NCI-H2081 treated with DMSO at 0.1 percent for 48 hours (cell line): ENCODE measurements at regions not wholly inside any gene's neighbourhood (a gene's known extent, or its start where the extent isn't known, plus 50 kb on each side); places are given as distances from the start of the nearest gene placed in this dataset.
"Not testable (repeated sequence)": the region's sequence is repeated elsewhere in the genome, so short reads cannot be mapped to it uniquely, and the experiment has no call there.

Source experiments
- DNase-seq: peaks from one replicate; lab custom pipeline; 2025; lab: John Stamatoyannopoulos, UW

DNA sequence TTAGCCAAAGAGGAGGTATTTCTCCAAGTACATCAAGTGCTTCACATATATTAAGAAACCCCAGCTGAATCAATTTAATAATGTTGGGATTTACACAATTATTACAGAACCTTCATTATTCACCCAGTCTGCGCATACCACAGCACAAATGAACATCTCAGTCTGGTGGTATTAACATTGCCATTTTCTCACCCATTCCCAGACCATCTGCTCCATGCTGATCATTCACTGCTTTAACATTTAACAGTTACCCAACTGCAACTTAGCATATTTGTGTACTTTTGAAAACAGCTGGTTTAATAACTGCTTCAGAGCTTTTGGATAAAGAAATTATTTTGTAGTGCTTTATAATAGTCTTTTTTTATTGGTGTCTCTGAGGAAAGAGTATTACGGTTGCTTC, 1072.1 kb downstream of the NXPH1 start:
- no peak for DNase-seq

DNA sequence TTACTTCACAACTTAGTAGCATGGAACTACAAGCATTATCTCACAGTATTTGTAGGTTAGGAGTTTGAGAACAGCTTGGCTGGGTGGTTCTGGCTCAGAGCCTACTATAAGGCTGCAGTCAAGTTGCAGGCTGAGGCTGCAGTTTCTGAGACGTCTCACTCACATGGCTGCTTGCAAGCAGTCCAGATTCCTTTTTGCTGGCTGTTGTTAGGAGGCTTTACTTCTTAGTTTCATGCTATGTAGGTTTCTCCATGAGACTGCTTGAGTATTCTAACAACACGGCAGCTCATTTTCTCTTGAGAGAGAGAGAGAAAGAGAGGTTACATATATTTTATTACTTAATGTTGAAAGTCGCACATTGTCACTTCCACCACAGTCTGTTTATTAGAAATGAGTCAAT, 1073.9 kb downstream of the NXPH1 start:
- DNase-seq, result no peak

DNA sequence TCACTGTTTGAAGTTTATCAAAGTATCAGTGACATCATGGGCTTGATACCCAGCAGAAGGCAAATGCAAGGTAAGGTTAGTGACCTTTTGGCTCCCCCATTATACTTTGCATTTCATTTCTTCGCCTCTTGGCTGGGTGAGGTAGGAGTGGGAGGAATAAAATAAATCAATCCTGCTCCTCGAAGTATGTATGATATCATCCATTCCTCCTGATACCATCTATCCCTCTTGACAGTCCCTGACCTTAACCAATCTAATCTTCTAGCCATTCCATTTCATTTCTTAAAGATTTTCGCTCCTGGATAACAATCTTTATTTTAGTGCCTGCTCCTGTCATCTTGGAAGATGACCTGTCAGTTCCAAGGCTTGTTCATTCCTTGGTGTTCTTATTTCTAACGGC, 1083.3 kb downstream of the NXPH1 start:
- DNase-seq, result no peak

DNA sequence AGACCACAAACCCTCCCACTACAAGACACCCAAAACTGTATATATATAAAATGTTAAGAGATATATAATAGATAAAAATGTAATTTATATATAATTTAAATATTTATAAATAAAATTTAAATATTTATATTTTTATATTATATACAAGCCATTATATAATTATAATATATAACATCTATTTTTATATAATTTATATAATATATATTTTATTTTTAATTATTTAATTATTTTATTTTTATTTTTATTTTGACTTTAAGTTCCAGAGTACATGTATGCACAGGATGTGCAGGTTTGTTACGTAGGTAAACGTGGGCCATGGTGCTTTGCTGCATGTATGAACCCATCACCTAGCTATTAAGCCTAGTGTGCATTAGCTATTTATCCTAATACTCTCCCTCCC, 1090.2 kb downstream of the NXPH1 start:
- no peak for DNase-seq

DNA sequence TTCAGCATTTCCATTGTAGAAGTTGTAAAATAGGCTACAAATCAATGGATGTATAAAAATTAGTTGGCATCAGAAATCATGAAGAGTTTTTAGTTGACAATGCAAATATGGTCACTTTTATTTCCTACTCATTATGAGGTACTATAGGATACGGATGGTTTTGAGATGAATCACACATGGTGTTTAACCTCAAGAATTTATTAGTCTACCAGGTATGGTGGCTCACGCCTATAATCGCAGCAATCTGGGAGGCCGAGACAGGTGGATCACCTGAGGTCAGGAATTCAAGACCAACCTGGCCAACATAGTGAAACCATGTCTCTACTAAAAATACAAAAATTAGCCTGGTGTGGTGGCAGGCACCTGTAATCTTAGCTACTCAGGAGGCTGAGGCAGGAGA, 1119.0 kb downstream of the NXPH1 start:
- not testable (repeated sequence) for DNase-seq

DNA sequence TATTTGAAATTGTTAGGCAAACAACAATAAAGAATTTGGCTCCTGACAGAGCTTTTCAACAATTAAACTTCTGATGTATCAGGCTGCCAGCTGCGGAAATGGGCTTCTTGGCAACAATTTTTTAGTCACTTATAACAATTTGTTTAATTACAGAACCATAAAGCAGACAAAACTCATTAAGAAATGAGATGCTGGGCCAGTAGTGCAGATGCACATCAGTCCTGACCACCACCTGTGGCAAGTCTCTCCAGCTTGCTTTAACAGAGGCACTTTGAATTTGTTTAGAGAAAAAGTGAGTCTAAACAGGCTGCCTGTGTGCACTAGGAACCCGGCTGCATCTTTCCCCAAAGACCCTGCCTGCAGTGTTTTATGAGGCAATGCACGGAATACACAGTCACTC, 1124.4 kb downstream of the NXPH1 start:
- DNase-seq, result peak; percentile 65

DNA sequence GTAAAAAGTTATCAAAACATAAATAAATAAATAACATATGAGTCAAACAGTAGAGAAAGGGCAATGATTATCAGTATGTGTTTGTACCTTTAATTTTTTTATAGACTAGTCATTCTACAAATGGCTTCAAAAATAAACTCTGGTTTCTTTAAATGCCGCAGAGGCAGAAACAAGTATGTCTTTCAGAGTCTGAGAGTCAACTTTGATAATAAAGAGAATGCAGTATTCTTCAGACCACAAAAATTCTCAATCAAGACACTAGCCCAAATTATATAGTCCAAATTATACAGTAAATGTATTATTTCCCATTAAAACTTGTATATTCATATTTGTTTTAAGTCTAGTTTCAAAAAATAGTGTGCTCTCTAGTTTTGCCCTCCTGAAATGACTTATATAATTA, 1142.3 kb downstream of the NXPH1 start:
- no peak for DNase-seq

DNA sequence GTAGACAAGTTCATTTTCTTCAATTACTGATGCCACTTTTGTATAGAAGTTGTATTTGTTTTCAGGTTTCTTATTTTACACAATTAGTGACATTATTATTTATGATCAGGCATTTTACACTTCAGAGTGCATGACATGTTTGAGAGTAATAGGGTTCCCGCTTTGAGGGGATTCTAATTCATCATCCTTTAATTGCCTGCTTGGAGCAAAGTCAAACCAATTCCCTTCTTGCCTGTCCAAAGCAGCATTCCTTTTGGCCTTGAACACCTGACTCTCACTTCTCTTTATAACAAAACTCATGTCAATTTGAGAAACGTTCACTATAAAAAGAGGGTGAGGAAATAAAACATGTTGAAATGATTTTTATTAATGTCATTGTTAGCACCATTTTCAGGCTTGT, 1149.4 kb downstream of the NXPH1 start:
- DNase-seq, result no peak

DNA sequence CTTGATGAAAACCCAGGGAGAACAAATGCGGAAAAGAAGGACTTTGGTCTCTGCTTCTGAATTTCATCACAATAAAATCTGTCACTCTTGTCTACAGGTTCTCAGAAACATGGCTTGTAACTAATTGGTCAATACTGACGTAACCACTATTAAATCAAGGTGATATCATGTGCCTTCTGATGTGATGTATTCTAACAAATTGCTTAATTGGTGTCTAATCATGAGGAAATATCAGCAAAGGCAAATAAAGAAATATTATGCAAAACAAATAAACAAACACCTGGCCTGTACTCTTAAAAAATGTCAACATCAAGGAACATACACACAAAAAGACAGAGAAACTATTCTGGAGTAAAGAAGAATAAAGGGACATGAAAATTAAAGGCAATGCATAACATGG, 1165.0 kb downstream of the NXPH1 start:
- no peak for DNase-seq

DNA sequence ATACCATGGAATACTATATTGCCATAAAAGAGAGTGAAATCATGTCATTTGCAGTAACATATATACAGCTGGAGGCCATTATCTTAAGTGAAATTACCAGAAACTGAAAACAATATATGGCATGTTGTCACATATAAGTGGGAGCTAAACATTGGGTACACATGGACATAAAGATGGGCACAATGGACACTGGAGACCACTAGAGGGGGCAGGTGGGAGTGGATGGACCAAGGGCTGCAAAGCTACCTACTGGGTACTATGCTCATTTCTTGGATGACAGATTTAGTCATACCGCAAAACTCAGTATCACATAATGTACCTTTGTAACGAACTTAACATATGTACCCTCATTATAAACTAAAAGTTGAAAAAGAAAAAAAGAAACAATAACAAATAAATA, 1167.6 kb downstream of the NXPH1 start:
- no peak for DNase-seq

DNA sequence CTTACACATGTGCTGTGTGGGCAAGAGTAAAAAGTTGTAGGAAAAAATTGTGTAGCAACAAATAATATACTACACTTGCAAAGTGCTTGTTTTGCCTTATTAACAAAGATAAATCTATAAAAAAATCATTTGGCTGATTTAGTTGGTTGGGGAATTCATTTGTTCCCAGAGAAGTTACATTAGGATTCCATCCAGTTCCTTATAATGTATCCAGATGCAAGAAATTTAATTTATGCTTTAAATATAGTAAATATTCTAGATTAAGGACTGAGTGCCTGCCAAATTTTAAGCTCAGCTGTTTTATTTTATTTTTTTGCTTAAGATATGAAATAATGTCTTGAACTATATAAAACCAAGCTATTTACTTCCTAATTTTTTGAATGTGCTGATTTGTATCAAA, 1169.9 kb downstream of the NXPH1 start:
- no peak for DNase-seq

DNA sequence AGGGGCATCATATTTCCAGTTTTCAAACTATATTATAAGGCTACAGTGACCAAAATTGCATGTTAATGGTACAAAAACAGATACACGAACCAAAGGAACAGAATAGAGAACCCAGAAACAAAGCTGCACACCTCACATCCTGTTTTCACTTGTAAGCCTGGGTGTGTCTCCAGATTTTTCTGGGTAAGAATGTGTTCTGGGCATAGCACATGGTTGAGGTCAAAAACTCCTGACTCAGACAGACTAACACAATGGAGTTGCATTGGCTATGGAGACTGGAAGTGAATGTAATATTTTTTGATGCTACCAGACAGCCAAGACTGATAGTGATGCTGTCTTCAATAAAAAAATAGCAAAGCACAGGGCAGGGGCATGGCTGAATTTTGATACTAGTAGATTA, 1175.2 kb downstream of the NXPH1 start:
- DNase-seq, result no peak

DNA sequence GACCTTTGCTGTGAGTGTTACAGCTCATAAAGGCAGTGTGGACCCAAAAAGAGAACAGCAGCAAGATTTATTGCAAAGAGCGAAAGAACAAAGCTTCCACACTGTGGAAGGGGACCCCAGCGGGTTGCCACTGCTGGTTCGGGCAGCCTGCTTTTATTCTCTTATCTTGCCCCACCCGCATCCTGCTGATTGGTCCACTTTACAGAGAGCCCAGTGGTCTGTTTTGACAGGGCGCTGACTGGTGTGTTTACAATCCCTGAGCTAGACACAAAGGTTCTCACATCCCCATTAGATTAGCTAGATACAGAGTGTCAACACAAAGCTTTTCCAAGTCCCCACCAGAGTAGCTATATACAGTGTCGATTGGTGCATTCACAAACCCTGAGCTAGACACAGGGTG, 1187.5 kb downstream of the NXPH1 start:
- not testable (repeated sequence) for DNase-seq

DNA sequence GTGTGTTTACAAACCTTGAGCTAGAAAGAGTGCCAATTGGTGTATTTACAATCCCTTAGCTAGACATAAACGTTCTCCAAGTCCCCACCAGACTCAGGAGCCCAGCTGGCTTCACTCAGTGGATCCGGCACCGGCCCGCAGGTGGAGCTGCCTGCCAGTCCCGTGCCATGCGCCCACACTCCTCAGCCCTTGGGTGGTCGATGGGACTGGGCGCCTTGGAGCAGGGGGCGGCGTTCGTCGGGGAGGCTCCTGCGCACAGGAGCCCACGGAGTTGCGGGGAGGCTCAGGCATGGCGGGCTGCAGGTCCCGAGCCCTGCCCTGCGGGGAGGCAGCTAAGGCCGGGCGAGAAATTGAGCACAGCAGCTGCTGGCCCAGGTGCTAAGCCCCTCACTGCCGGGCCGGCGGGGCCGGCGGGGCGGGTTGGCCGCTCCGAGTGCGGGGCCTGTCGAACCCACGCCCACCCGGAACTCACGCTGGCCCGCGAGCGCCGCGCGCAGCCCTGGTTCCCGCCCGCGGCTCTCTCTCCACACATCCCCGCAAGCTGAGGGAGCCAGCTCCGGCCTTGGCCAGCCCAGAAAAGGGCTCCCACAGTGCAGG, 1188.0 kb downstream of the NXPH1 start:
- not testable (repeated sequence) for DNase-seq

DNA sequence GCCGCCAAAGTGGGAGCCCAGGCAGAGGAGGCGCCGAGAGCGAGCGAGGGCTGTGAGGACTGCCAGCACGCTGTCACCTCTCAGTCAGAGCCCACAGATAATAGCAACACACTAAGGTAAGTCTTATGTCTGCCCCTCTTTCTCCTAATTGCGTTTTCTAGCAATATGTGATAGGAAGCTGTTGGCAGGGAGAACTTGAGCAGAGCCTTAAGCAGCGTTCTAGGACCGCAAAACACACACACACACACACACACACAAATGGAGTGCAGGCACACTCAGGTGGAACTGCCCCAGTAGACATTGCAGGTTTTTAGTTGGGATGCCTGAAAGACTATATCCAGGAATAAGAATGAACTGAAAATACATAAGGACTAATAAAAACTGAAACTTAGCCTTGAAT, 1188.5 kb downstream of the NXPH1 start:
- DNase-seq, result no peak

DNA sequence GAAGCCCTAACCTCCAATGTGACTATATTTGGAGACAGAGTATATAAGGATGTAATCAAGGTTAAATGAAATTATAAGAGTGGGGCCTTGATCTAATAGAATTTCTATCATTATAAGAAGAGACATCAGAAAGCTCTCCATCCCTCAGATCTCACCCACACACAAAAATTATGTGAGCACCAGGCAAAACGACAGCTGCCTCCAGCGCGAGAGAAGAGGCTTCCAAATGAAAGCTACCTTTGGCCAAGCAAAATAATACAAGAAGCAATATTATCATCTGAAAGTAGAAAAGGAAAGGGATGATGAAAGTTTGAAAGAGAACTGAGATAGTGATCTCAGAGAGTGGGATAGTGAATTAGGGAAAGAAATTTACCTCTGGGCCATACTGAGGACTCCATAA, 1192.5 kb downstream of the NXPH1 start:
- no peak for DNase-seq

DNA sequence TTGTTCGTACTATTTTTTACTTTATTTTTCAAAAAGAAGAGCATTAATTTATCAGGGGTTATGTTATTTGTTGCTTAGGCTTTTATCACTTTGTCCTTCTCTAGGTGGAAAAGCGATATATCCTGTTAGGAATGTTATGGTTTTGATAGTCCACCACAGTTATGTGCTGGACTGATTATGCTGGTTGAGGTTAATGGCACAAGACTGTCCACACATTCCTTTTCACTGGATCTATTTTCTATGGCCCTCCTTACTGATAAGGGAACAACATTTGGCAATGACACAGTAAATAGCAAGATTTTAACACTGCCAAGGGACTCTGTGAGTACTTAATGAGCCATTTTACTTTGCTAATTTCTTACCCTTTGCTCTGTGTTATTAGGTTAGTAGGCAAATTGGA, 1212.3 kb downstream of the NXPH1 start:
- DNase-seq, result no peak

DNA sequence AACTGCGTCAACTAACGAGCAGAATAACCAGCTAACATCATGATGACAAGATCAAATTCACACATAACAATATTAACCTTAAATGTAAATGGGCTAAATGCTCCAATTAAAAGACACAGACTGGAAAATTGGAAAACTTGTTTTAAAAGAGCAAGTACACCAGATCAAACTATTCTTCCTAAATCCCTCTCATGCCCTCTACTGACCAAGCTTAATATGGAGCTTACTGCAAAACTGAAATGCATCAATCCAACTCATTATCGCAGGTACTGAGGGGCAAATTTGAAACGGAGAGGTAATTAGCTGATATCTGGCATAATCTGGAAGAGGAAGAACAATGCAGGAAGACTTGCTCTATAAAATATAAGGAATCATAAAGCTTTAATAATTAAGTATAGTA, 1223.8 kb downstream of the NXPH1 start:
- DNase-seq, result no peak

DNA sequence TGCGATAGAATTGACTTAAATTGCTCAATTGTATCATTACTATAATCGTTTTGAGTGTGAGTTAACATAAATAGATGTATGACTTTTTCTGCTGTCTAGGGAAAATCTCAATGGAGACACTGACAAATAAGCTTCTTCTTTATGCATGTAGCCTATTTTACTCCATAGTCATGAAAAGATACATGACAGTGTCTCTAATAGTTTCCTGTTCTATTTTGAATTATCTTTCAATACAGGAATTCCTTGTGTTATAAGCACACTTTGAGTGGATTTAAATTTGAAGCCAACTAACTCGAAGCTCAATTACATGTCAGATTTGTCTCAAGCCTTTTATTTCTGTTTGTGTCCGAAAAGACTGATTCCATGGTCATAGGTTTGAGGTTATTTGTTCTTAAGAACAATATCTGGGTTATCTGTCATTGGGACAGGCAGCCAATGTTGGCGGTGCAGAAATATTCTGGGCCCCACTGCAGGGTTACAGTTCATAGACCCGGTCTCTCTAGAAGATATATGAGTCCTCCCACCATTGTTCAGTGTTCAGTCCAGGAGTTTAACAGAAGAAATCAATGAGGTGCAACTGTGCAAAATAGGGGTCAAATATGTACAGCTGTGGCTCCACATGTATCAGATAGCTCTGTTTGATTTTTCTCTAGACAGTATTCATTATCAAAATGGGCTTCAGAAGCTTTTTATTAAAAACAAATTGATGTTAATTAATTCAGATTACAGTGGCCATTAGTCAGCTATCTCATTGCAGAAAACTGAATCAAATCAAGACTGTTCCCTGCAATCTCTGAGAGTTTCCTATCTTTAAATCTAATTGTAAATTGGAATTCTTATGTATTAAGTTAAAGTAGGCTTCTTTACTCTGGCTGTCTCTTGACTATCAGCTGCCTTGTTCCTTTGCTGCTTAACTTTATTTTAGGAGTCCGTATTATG, 1238.8 kb downstream of the NXPH1 start:
- DNase-seq, result no peak

DNA sequence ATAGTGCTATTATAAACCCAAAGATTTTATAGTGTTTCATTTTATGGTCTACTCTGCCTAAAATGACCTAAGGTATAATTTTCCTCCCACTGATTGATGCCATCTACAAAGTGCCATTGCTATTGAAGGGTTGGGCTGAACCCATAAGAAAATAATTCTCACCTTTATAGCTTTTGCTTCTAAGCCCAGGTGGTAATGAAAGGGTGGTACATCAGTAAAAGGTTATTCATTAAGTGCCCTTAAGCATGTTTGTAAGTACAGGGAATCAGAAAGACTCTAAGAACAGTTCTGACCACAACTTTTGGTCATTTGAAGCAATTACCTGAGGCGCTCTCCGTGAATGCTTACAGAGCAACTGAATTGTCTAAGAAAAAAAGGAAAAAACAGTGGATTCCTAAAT, 1247.3 kb downstream of the NXPH1 start:
- DNase-seq, result no peak

DNA sequence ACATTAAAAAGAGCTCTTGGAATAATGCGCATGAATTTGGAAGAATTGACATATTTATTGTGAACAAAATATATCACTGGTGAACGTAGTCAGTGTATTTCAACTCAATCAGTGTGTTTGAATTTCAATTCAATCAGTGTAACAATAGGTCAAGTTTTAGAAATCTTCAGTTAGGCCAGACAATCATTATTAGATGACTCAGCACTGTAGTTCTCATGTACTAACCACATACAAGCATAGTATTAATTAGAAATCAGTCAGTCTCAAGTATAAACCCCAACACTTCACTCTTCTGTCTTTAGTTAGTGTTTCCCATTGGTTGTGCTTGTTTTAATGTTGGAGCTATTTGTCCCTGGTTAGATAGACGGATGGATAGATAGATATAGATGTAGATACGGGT, 1247.9 kb downstream of the NXPH1 start:
- no peak for DNase-seq

DNA sequence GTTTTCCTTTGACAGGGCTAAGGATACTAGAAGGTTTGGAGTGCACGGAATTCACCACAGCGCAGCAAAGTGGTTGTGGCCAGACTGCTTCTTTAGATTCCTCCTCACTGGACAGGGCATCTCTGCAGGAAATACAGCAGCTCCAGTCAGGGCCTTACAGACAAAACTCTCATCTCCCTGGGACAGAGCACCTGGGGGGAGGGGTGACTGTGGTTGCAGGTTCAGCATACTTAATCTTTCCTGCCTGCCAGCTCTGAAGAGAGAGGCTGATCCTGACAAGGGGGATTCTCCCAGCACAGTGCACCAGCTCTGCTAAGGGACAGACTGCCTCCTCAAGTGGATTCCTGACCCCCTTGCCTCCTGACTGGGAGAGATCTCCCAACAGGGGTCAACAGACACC, 1257.9 kb downstream of the NXPH1 start:
- no peak for DNase-seq

DNA sequence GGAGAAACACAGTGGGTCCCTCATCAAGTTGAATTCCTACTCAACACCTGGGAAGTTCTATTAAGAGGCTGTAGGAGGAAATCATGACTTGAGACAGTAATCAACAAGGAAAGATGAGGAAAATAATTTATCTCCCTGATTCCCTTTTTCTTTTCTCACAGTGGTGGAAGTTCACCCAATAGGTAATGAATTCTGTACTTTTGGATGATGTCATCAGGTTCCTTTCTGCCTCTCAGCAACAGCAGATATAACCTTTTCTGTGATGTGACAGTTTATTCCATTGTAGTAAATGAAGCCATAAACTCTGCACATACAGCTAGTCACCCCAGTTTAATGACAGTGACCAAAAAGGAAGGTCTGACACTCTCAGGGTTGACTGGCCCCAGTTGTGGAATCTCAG, 1265.0 kb downstream of the NXPH1 start:
- no peak for DNase-seq

DNA sequence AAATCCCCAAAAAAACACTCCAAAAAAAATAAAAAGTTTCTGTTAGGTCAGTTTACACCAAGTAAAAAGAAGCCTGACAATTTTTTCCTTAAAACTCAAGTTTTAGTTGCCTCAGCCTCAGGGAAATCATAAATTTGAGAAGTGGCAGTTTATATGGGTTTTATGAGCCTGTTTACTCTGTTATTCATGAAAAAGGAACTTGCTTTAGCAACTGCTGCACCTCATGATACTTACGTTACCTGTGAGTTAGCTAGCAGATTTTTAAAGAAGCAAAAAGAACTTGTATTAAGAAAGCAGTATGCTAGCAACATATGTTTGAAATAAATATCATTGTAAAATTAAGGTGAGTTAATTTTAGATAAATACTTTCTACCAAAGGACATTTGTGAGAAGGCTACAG, 1264.5 kb upstream of the PHF14 start:
- no peak for DNase-seq
